GM06990 (cell line): ENCODE measurements at regions not wholly inside any gene's neighbourhood (a gene's known extent, or its start where the extent isn't known, plus 50 kb on each side); places are given as distances from the start of the nearest gene placed in this dataset.

Experiments used
- DNase-seq: peaks from one replicate; pipeline ENCODE4 v3.0.0-alpha.2; 2011; ENCODE audit not compliant: insufficient read length; ENCODE audit errors: extremely low read depth
- H3K27me3 ChIP-seq: replicated peaks from 2 replicates; pipeline ENCODE4 v1.6.0; 2011; ENCODE audit warnings: low read length; ENCODE audit not compliant: control insufficient read depth, insufficient read depth
- H3K36me3 ChIP-seq: 2 replicates; pipeline ENCODE4 v1.5.1; 2011; ENCODE audit warnings: low read length; ENCODE audit not compliant: control insufficient read depth, insufficient read depth
- H3K4me3 ChIP-seq: replicated peaks from 2 replicates; pipeline ENCODE4 v1.5.1; 2011; ENCODE audit warnings: low read depth, mild to moderate bottlenecking, control low read depth, low read length
- CTCF ChIP-seq: IDR thresholded peaks from 2 replicates; pipeline ENCODE4 v1.5.1; 2011; ENCODE audit warnings: low read length, control low read depth, mild to moderate bottlenecking, inconsistent platforms; ENCODE audit not compliant: insufficient read depth, poor library complexity, severe bottlenecking

GRCh38 chr10:81145975-81146374, 608.3 kb downstream of the SH2D4B start:
- no peak for DNase-seq
- no peak overlapping the region for H3K4me3 ChIP-seq
- H3K36me3 ChIP-seq, result no peaks in the 10 kb centered on the region
- no peak for TF ChIP-seq CTCF
- no peaks in the 10 kb centered on the region for H3K27me3 ChIP-seq

GRCh38 chr10:81146436-81146835, 608.7 kb downstream of the SH2D4B start:
- no peak for TF ChIP-seq CTCF
- Histone ChIP-seq H3K27me3 (no peaks in the 10 kb centered on the region), H3K36me3 (no peaks in the 10 kb centered on the region), H3K4me3 (no peak overlapping the region)
- no peak for DNase-seq

- no peak for TF ChIP-seq CTCF
Observed at GRCh38 chr10:81152656-81153055, 615.0 kb downstream of the SH2D4B start.

GRCh38 chr10:81157681-81158080, 620.0 kb downstream of the SH2D4B start:
- H3K27me3 ChIP-seq, result no peaks in the 10 kb centered on the region
- no peak overlapping the region for H3K4me3 ChIP-seq
- no peaks in the 10 kb centered on the region for H3K36me3 ChIP-seq
- no peak for TF ChIP-seq CTCF
- no peak for DNase-seq

More at GRCh38 chr10:81152656-81153055, 615.0 kb downstream of the SH2D4B start:
- no peaks in the 10 kb centered on the region for H3K36me3 ChIP-seq
- no peak overlapping the region for H3K4me3 ChIP-seq
- DNase-seq, result no peak
- no peaks in the 10 kb centered on the region for H3K27me3 ChIP-seq

GRCh38 chr10:81177651-81178244, 640.0 kb downstream of the SH2D4B start:
- Histone ChIP-seq H3K36me3 (no peaks in the 10 kb centered on the region), H3K27me3 (no peaks in the 10 kb centered on the region), H3K4me3 (no peak overlapping the region)
- TF ChIP-seq CTCF, result no peak
- no peak for DNase-seq

- TF ChIP-seq CTCF, result no peak
- H3K4me3 ChIP-seq, result no peak overlapping the region
- H3K27me3 ChIP-seq, result no peaks in the 10 kb centered on the region
- no peaks in the 10 kb centered on the region for H3K36me3 ChIP-seq
- no peak for DNase-seq
Observed at GRCh38 chr10:81179324-81179723, 641.6 kb downstream of the SH2D4B start.
